Spleen (tissue), 7 donors: ENCODE measurements at regions not wholly inside any gene's neighbourhood (a gene's known extent, or its start where the extent isn't known, plus 50 kb on each side); places are given as distances from the start of the nearest gene placed in this dataset.

Experiments
- CTCF ChIP-seq, 11 experiments: fragments of 200-600 bp in 7 of 11; fragments of 450-650 bp in 4 of 11; sonication (generic) in 4 of 11; IDR thresholded peaks in 8 of 11; conservative IDR thresholded peaks in 3 of 11; 1 replicate in 7 of 11; 2 replicates in 4 of 11; pipeline versions ENCODE4 v1.4.0 to v1.8.0; 2016 to 2021; ENCODE audit warnings: antibody characterized with exemption in 11 of 11, inconsistent platforms in 4 of 11, mild to moderate bottlenecking in 1 of 11
- POLR2A ChIP-seq, 3 donors: fragments of 450-650 bp; IDR thresholded peaks; one replicate each; pipeline ENCODE4 v1.5.1; 2017; ENCODE audit warnings: antibody characterized with exemption in 3 of 3, mild to moderate bottlenecking in 1 of 3
- donor health status: DM: no; HTN: no; CAD: no; lungs with moderate emphysema.
- donor health status: DM: no; HTN: no; CAD: no.
- donor health status: DM: no; HTN: no; CAD: no.

GRCh38 chr2:199108056-199108455 is 349.7 kb downstream of the SATB2 start:
- TF ChIP-seq CTCF (IDR thresholded peaks at IDR 0.05 in 8 of 11, conservative IDR thresholded peaks at IDR 0.05 in 3 of 11) (no peak), POLR2A (IDR thresholded peaks at IDR 0.05) (no peak)
